GM21447 (cell line): ENCODE measurements at regions not wholly inside any gene's neighbourhood (a gene's known extent, or its start where the extent isn't known, plus 50 kb on each side); places are given as distances from the start of the nearest gene placed in this dataset.
"Not testable (repeated sequence)": the region's sequence is repeated elsewhere in the genome, so short reads cannot be mapped to it uniquely, and the experiment has no call there.

Experiments used
- ATAC-seq: cut with Tn5 transposase; IDR thresholded peaks from one replicate; pipeline ENCODE4 v1.9.1; 2021; ENCODE audit not compliant: unreplicated experiment

DNA sequence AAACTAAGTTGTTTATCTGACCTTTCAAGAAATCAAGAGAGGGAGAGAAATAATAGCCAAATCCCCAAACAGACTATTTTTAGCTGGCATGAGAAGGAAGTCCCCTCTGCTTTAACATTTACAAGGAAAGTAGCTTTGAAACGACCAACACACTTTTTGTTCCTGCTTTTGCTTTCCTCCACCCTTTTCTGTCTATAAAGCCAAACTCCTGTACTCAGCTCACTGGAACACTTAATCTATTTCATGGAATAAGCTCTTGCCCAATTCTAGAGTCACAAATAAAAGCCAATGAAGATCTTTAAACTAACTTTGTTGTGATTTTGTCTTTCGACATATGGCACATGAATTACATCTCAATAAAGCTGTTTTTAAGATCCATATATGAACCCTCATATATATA, 86.8 kb upstream of the CCDC71L start:
- no peak for ATAC-seq

DNA sequence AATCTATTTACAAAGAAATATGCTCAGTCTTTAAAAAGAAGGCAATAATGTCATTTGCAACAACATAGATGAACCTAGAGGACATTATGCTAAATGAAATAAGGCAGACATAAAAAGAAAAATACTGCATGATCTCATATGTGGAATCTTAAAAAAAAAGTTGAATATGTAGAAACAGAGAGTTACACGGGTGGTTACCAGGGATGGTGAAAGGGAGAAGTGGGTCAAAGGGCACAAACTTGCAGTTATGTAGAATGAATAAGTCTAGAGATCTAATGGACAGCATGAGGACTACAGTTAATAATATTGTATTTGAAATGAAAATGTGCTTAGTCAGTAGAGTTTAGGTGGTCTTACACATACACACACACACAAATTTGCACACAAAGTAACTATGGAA, 88.2 kb upstream of the CCDC71L start:
- no peak for ATAC-seq

DNA sequence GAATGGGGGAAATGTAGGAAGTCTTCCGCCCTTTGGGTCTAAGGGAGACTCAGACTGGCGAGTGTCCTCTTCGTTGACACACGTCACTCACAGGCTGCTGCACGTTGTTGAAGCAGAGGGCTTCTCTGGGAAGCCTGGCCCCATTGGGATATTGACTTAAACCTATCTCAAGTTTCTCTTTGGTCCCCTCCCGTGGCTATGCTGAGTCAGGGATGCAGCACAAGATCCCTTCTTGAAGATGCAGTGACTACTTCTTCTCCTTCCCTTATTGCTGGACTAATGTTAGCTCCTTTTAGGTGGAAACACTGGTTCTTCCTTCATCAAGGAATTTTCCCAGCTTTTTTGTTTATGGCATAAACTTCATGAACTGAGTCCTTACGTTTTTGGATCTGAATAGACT, 89.8 kb upstream of the CCDC71L start:
- no peak for ATAC-seq

DNA sequence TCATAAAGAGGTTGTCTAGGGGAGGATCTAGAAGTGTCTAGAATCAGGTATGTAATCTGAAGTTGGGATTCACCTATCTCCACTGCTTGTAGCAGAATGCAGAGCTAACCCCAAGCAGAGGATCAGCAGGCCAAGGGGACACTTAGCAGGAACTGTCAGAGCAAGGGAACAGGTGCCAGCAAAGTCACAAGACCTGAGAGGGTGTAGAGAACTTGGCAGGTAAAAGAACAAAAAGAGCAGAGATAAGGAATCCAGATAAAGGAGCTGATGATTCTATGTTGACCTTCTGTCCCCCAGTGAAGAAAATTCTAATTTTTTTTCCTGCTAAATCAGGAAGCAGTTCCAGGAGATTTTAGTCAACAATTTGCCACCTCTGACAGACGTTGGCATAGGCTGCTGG, 91.4 kb upstream of the CCDC71L start:
- ATAC-seq, result no peak

DNA sequence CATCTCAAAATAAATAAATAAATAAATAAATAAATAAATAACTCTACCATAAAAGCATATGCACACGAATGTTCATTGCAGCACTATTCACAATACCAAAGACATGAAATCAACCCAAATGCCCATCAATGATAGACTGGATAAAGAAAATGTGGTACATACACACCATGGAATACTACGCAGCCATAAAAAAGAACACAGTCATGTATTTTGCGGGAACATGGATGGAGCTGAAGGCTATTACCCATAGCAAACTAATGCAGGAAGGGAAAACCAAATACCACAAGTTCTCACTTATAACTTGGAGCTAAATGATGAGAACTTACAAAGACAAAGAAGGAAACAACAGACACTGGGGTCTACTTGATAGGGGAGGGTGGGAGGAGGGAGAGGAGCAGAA, 94.1 kb upstream of the CCDC71L start:
- ATAC-seq, result not testable (repeated sequence)

DNA sequence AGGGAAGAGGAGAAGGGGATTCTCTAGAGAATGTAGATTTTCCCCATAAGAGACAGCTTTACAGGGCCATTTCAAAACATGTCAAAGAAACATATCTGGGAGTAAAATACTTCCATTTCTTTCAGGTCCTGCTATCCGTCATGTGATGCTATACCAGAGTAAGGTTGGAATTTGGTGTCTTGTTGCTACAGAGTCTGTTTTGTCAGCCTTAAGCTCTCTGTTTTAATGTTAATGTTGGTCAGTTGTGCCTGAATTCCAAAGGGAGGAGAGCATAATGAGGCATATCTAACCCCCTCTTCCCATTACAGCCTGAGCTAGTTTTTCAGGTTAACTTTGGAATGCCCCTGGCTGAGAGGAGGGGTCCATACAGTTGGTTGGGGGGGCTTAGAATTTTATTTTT, 94.7 kb upstream of the CCDC71L start:
- no peak for ATAC-seq

DNA sequence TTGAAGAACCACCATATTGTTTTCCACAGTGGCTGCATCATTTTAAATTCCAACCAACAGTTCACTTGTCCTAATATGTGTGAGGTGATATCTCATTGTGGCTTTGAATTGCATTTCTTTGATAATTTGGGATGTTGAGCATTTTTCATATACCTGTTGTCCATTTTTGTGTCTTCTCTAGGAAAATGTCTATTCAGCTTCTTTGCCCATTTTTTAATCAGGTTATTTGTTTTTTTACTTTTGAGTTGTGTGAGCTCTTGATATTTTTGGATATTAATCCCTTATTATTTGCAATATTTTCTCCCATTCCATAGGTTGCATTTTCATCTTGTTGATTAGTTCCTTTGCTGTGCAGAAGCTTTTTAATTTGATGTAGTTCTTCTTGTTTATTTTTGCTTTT, 95.1 kb upstream of the CCDC71L start:
- ATAC-seq, result no peak

DNA sequence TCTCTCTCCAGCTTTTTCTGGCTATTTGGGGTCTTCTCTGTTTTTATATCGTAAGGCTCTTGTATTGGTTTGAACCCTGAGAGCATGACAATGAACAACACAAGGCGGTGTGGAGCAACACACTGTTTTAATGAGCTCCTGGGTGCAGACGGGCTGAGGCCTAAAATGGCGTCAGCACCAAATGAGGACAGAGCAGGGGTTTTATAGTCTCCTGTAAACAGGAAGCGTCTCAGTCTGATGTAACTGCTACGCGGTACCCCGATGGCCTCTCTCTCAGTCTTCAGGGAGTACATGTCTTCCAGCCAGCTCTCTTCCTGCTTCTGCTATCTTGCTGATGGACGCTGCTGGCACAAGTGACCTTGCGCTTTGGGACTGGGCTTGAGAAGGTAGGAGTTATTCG, 95.9 kb upstream of the CCDC71L start:
- ATAC-seq, result no peak

DNA sequence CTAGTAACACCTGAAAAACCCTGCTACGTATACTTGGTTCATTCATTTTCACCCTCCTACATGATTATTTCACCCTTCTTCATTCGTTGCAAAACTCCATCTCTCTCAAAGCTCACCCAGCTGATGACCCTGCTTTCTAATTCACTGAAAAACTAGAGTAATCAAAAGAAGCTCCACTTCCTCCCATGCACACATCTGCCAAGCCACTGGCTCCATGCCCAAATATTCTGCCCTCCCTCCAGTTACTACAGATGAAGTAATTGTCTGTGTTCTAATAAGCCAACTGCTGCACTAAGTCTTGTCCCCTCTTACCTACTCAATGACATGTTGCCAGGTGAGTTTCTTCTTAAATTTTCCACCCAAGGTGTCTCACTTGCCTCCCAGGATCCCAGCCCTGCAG, 96.9 kb upstream of the CCDC71L start:
- no peak for ATAC-seq

DNA sequence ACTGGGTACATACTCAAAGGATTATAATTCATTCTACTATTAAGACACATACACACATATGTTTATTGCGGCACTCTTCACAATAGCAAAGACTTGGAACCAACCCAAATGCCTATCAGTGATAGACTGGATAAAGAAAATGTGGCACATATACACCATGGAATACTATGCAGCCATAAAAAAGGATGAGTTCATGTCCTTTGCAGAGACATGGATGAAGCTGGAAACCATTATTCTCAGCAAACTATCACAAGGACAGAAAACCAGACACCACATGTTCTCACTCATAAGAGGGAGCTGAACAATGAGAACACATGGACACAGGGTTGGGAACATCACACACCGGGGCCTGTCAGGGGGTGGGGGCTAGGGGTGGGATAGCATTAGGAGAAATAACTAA, 101.9 kb upstream of the CCDC71L start:
- not testable (repeated sequence) for ATAC-seq

DNA sequence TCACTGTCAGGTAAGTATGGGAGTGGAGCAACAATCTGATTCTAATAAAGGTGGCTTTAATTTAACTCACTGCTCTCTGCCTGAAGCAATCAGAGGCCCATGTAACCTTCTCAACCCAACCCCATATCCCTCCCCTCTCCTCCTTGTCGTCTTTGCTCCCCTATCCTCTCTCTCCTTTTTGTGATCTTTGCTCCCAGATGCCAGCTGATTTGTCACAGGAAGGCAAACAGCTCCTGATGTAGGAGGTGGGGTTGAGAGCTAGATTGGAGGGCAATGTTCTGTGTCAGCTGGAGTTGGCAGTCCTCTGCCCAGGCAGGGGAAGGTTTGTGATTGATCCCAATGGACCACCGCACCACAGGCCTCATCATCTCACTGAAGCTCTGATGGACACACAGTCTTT, 101.4 kb upstream of the PIK3CG start:
- no peak for ATAC-seq

DNA sequence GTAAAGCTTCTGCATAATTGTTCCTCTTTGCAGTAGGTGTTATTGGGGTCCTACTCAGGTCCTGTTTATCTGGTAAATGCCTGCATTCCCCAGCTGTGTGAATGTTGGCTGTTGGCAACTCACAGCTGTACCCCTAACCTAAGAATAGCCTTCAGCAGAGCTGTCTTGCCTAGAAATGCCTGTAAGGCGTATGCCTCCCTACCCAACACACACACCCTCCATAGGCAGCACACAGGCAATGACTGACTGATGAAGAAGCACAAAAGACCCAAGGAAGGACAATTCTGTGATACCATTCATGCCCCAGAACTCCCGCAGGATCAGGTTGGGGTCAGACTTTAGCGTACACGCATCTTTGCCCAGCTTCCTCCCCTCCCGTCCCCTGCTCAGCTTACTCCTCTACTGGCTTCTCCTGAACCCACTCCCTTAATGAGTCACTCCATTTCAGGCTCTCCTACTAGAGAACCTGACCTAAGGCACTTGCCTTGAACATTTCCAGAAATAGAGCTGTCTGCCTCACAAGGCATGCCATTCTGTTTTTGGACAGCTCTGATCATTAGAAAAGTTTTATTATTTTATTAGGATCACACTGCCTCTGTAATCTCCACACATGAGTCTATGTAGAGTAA, 99.2 kb upstream of the PIK3CG start:
- no peak for ATAC-seq

DNA sequence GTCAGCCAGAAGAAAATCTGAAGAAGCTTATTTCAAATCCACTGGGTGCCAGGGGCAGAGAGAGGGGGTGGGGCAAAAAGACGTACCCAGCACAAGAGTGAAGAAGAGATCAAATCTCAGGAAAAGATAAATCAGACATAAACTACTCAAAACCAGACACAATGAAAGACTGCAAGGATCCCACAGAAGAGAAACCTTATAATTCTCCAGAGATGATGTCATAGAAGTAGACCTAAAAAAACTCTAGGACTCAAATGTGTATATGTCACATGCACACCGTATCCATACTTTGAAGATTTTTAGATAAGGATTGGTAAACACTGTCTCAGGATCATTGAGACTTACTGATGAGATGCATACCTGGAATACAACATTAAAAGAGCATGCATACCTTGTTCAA, 98.5 kb upstream of the PIK3CG start:
- no peak for ATAC-seq

DNA sequence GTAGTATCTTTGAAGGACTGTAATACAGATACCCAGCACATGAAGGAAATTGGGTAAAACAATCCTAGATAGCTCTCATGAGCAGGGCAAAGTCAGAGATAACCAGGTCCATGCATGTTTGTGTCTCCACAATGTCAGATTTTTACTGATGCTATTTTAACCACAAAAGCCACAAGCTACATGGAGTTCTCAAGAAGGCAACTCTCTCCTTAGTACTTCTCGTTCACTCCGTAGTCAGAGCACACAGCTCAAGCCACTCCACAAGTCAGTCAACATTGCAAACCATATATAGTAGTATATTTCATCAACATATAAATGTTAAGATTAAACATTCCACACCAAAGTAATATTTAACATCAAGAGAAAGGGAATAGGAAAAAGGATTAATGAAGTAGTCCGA, 98.0 kb upstream of the PIK3CG start:
- no peak for ATAC-seq

DNA sequence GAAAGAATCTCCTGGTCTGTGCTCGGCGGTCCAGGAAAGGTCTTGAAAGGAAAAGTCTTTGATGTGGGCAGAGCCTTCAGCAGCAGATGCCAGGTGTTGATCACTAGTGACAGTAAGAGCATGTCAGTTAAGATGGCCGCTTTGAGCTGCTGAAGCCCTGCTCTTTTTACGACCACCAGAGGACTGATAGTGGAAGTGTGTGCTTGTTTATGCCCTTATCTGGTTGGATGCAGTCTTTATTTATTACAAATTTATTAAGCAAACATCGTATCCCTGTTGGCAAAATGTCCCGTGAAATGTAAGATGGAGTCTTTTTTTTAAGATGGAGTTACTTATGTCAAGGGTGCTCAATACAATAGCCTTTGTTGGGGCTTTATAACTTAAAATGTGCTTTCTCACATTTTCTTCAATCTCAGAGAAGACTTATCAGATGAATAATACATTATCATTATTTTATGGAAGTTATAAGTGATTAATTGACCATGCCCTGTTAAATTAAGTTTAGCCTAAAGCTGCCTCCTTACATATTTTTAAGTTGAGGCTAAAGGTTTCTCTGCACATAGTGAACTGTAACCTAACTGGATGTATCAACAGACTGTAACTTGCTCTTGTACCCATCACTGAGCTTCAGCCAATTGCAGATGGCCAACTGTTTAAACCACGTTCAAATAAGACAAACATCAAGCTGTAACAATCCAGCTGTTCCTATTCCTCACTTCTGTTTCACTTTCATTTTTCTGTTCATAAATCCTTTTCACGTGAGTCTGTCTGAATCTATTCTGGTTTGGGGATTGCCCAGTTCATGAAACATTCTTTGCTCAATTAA, 97.4 kb upstream of the PIK3CG start:
- peak; percentile 77 for ATAC-seq

DNA sequence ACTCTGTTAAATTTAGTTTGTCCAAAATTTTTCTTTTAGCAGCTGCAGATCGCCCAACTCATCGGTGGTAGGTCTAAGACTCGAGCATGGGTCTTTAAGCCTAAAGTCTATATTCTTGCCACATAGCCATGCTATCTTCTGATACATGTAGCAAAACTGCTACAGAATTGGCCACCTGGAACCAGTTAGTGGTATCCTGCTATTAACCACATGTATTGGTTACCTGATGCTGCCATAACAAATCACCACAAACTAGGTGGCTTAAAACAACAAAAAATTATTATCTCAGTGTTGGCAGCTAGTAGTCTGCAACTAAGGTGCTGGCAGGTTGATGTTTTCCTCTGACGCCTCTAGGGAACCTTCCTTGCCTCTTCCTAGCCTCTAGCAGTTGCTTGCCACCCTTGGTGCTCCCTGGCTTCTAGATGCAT, 96.7 kb upstream of the PIK3CG start:
- ATAC-seq, result peak; percentile 70

DNA sequence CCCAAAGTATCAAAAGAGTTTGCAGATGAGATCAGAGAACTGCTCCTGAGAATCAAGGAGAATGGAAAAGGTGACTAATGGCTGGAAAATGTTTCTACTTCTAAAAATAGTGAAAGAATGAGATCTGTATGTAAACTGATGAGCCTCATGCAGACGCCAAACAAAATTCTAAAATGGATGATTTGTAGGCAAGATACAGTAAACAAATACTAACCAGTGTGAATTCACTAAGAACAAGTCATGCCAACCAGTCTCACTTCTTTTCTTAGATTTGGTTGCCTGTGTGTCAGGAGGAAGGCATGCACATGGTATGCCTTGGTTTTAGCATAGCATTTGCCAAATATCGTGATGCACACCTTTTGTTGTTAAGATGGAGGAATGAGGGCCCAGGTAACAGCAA, 94.9 kb upstream of the PIK3CG start:
- no peak for ATAC-seq

DNA sequence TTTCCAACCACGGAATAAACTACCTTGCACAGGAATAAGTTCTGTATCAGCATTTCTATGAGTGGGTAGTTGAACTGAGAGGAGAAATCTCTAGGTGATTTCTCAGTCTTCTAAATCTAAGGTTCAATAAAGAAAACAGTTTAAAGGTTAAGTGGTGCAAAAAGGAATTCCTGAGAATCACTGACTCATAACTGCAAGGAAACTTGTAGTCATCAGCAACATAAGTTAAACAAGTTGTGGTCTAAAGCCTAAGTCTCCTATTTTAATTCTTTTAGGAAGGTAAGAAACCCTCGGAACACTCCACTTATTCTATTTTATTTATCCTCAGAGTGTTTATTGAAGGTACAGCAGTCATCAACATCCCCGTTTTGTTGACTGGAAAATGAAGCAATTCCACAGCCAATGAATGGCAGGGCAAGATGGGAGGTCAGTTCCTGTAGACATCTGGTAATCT, 92.4 kb upstream of the PIK3CG start:
- no peak for ATAC-seq

DNA sequence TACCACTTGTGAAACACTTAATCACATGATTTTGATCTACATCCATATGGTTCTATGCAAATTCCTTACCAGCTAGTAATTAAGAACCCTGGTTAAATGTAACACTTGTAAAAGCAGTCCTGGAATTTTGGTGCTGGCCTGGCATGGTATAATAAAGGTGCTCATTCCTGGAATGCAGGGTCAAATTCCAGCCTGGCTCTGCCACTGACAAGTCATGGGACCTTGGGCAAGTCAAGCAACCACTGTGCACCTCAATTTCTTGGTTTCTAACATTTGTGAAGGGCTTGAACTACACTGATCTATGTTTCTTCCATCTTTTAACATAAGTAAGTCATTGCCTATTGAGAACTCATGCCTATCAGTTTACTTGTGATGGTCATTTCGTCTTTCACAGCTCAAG, 91.9 kb upstream of the PIK3CG start:
- ATAC-seq, result no peak

DNA sequence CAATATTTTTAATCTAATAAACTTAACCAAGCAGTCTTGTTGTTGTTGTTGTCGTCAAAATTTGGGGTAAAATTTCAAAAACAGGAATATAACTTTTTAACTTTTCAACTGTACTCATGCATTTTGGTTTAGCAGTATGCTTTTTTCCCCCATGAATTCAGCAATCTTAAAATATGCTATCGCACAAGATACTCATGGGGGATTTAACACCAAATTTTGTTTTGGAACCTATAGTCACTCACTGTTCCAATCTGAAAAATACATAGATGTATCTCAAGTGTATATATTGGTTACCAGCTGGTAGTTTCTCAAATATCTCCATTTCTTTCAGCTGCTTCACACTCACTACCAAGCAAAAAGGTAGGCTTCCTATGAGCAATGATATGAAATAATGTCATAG, 91.4 kb upstream of the PIK3CG start:
- no peak for ATAC-seq

DNA sequence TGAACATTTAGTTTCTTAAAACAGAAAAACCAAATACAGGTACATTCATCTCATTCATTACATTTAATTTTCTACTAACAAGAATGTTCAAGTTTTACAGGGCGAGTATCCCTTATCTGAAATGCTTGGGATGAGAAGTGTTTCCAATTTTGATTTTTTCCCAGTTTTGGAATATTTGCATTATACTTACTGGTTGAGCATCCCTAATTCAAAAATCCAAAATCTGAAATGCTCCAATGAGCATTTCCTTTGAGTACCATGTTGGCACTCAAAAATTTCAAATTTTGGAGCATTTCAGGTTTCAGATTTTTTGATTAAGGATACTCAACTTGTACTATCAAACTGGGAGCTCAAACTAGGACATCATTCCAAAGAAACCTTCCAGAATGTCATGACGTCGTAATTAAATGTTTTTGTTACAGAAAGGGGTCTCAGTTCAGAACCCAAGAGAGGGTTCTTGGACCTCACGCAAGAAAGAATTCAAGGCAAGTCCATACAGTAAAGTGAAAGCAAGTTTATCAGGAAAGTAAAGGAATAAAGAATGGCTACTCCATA, 90.8 kb upstream of the PIK3CG start:
- ATAC-seq, result no peak

DNA sequence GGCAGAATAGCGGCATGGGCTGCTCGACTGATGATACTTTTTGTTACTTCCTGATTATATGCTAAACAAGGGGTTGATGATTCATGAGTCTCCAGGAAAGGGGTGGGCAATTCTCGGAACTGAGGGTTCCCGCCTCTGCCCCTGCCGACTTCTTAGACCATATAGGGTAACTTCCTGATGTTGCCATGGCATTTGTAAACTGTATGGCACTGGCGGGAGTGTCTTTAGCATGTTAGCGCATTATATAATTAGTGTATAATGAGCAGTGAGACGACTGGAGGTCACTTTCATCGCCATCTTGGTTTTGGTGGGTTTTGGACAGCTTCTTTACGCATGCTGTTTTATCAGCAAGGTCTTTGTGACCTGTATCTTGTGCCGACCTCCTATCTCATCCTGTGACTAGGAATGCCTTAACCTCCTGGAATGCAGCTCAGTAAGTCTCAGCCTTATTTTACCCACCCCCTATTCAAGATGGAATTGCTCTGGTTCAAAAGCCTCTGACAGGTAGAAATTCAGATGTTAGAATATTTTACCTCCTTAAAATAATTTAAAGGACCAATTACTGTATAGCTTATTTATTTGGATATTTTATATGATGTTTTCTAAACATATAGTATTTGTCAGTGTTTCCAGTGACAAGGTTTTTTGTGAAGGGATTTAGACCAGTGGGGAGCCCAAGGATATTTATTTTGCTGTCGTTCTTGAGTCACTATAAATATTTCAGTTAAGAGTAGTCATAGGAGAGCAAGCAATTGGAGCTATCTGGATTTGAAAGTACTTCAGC, 90.1 kb upstream of the PIK3CG start:
- no peak for ATAC-seq
